K562 (cell line): ENCODE measurements at regions not wholly inside any gene's neighbourhood (a gene's known extent, or its start where the extent isn't known, plus 50 kb on each side); places are given as distances from the start of the nearest gene placed in this dataset.
"Not testable (repeated sequence)": the region's sequence is repeated elsewhere in the genome, so short reads cannot be mapped to it uniquely, and the experiment has no call there.

ENCODE experiments used
- ATAC-seq: fragments of 200-7000 bp; cut with Tn5 transposase; 3 replicates; pipeline ENCODE4 v1.9.1; 2020; ENCODE audit warnings: moderate library complexity
- BruUV-seq: library from RNA; stranded (reverse); fragments of 400-500 nt; replicated peaks from 2 replicates; lab custom pipeline; 2021; lab: Mats Ljungman, UMichigan
- CTCF ChIA-PET: fragments of 300-600 bp; formaldehyde crosslinking; extraction: SDS; loops from one replicate; lab custom pipeline; 2021; ENCODE audit warnings: low intra/inter-chr PET ratio; lab: Yijun Ruan, JAX
- POLR2A ChIA-PET: fragments of 300-600, 350-650 bp; sonication (Branson Sonifier 250); formaldehyde crosslinking; extraction: SDS; loops from one replicate; lab custom pipeline; 2021; ENCODE audit warnings: antibody characterized with exemption, inconsistent platforms; lab: Yijun Ruan, JAX
- DNase-seq, 4 experiments: peaks; one replicate each; pipeline versions ENCODE4 v3.0.0 to v3.0.0-alpha.2; 2011 to 2018; ENCODE audit warnings: low spot score in 3 of 4, mixed read lengths in 3 of 4; ENCODE audit errors: extremely low read depth in 1 of 4
- FAIRE-seq: peaks from 2 replicates; lab custom pipeline; 2011; peaks lifted over from hg19 to GRCh38; lab: Jason Lieb, UNC
- H2AFZ ChIP-seq: 2 replicates; pipeline ENCODE4 v1.6.0; 2011; ENCODE audit warnings: low read depth, low read length, control low read depth, inconsistent platforms
- H3K27ac ChIP-seq: fragments of 200-600 bp; 3 replicates; pipeline ENCODE4 v1.8.0; 2011; ENCODE audit warnings: low read depth, mild to moderate bottlenecking, control low read depth, inconsistent platforms, low read length, moderate library complexity, mixed read lengths; ENCODE audit errors: extremely low read depth
- H3K27me3 ChIP-seq, 2 experiments: fragments of 300-600 bp in 1 of 2; 2 replicates in 1 of 2; 3 replicates in 1 of 2; pipeline versions ENCODE4 v1.6.0 to v1.8.0; 2011; ENCODE audit warnings: inconsistent platforms in 2 of 2, low read length in 2 of 2, mild to moderate bottlenecking in 1 of 2, mixed read lengths in 1 of 2, moderate library complexity in 1 of 2; ENCODE audit not compliant: control insufficient read depth in 2 of 2, insufficient read depth in 2 of 2
- H3K36me3 ChIP-seq: fragments of 300-600 bp; 3 replicates; pipeline ENCODE4 v1.8.0; 2011; ENCODE audit warnings: mild to moderate bottlenecking, low read length, inconsistent platforms; ENCODE audit not compliant: control insufficient read depth, insufficient read depth
- H3K4me1 ChIP-seq, 2 experiments: fragments of 200-600 bp in 1 of 2; replicated peaks in 1 of 2; 2 replicates in 1 of 2; 3 replicates in 1 of 2; pipeline versions ENCODE4 v1.5.1 to v1.8.0; 2011; ENCODE audit warnings: inconsistent platforms in 2 of 2, low read length in 2 of 2, mild to moderate bottlenecking in 1 of 2, mixed read lengths in 1 of 2, moderate library complexity in 1 of 2; ENCODE audit not compliant: control insufficient read depth in 2 of 2, insufficient read depth in 2 of 2
- H3K4me2 ChIP-seq: 2 replicates; pipeline ENCODE4 v1.6.1; 2011; ENCODE audit warnings: low read length, control low read depth, inconsistent platforms, mixed read lengths; ENCODE audit not compliant: insufficient read depth
- H3K4me3 ChIP-seq: fragments of 200-600 bp; sonication (generic), shearing (Covaris generic); 2 replicates; pipeline ENCODE4 v1.5.1; 2016; ENCODE audit warnings: control low read depth, inconsistent platforms
- H3K79me2 ChIP-seq: fragments of 200-600 bp; 3 replicates; pipeline ENCODE4 v1.8.0; 2011; ENCODE audit warnings: low read length, inconsistent platforms; ENCODE audit not compliant: control insufficient read depth, insufficient read depth
- H3K9ac ChIP-seq, 2 experiments: 2 replicates each; pipeline versions ENCODE4 v1.6.0 to v1.6.1; 2011; ENCODE audit warnings: low read depth in 2 of 2, low read length in 2 of 2, control low read depth in 1 of 2, inconsistent platforms in 1 of 2, mild to moderate bottlenecking in 1 of 2, mixed read lengths in 1 of 2; ENCODE audit not compliant: insufficient read depth in 1 of 2
- H3K9me1 ChIP-seq: one replicate; pipeline ENCODE4 v1.6.0; 2011; ENCODE audit warnings: inconsistent platforms, mild to moderate bottlenecking, low read length, moderate library complexity; ENCODE audit not compliant: control insufficient read depth, insufficient read depth
- H3K9me3 ChIP-seq: replicated peaks from 2 replicates; pipeline ENCODE4 v1.5.1; 2011; ENCODE audit warnings: low read depth, low read length, inconsistent platforms; ENCODE audit not compliant: control insufficient read depth, insufficient read depth
- H4K20me1 ChIP-seq: replicated peaks from 2 replicates; pipeline ENCODE4 v1.6.1; 2011; ENCODE audit warnings: low read length, inconsistent platforms, mixed read lengths; ENCODE audit not compliant: control insufficient read depth, insufficient read depth
- WGBS: fragments of 100-300 bp; shearing (Covaris generic); methylation state at CpG from one replicate; pipeline ENCODE4 v1.1.6; 2016; ENCODE audit warnings: low coverage, mixed read lengths; ENCODE audit not compliant: insufficient coverage; ENCODE audit errors: missing lambda C conversion rate; 5-methylcytosine and 5-hydroxymethylcytosine counted together
- in situ Hi-C: fragments of 300-500 bp; cut with MboI; formaldehyde crosslinking; loops from 4 replicates; pipeline ENCODE4 v1.15.0; 2018; ENCODE audit warnings: inconsistent platforms, mixed read lengths
- intact Hi-C: fragments of 100-400 bp; cut with micrococcal nuclease; formaldehyde crosslinking; loops from 2 replicates; pipeline ENCODE4 v1.14.2; 2022

GRCh38 chr7:56352576-56352975, 236.4 kb upstream of the NUPR2 start:
- intact Hi-C loops, H3K9ac ChIP-seq, FAIRE-seq, BruUV-seq, H3K4me3 ChIP-seq, H4K20me1 ChIP-seq, H3K4me1 ChIP-seq, ATAC-seq, H3K9me3 ChIP-seq, H3K9me1 ChIP-seq, in situ Hi-C loops, H3K4me2 ChIP-seq, CTCF ChIA-PET, POLR2A ChIA-PET, H3K79me2 ChIP-seq, H3K27ac ChIP-seq, DNase-seq, H2AFZ ChIP-seq, H3K27me3 ChIP-seq, H3K36me3 ChIP-seq: not testable (repeated sequence)
- WGBS: 0% methylated on average over 2 of the region's 4 CpGs

GRCh38 chr7:56351181-56351580, 235.0 kb upstream of the NUPR2 start:
- H4K20me1 ChIP-seq, DNase-seq, H3K27ac ChIP-seq, ATAC-seq, H3K9me3 ChIP-seq, CTCF ChIA-PET, BruUV-seq, H3K4me1 ChIP-seq, H3K79me2 ChIP-seq, in situ Hi-C loops, intact Hi-C loops, H3K36me3 ChIP-seq, H3K4me3 ChIP-seq, H3K9ac ChIP-seq, H3K9me1 ChIP-seq, H2AFZ ChIP-seq, FAIRE-seq, H3K4me2 ChIP-seq, H3K27me3 ChIP-seq: not testable (repeated sequence)
- WGBS: 0% methylated on average over 5 of the region's 8 CpGs
- POLR2A ChIA-PET: interaction anchor here (0.6 kb wide), 1 partner anchor 246 kb away, joined by 3 read pairs; no protein-coding TSS in a partner anchor

GRCh38 chr7:56348311-56348710, 232.1 kb upstream of the NUPR2 start:
- FAIRE-seq, H3K27ac ChIP-seq, H3K9me1 ChIP-seq, ATAC-seq, H3K4me2 ChIP-seq, DNase-seq, H3K4me3 ChIP-seq, CTCF ChIA-PET, H3K27me3 ChIP-seq, H3K9ac ChIP-seq, BruUV-seq, H3K4me1 ChIP-seq, POLR2A ChIA-PET, H3K79me2 ChIP-seq, intact Hi-C loops, H2AFZ ChIP-seq, H3K36me3 ChIP-seq, in situ Hi-C loops, H4K20me1 ChIP-seq, H3K9me3 ChIP-seq: not testable (repeated sequence)
- 0% methylated on average over 7 of the region's 7 CpGs for WGBS
